ENCODE measurements at regions not wholly inside any gene's neighbourhood (a gene's known extent, or its start where the extent isn't known, plus 50 kb on each side); places are given as distances from the start of the nearest gene placed in this dataset.
"Not testable (repeated sequence)": the region's sequence is repeated elsewhere in the genome, so short reads cannot be mapped to it uniquely, and the experiment has no call there.

- DNase-seq (no peak), ATAC-seq (no peak)
- no peaks in the 10 kb centered on the region for H3K9me3 Mint-ChIP-seq
- no peaks in the 10 kb centered on the region for H3K4me1 Mint-ChIP-seq
- no peaks in the 10 kb centered on the region for H3K36me3 Mint-ChIP-seq (ENCODE audit: low read depth)
- H3K4me3 Mint-ChIP-seq = no peak overlapping the region
- no peak overlapping the region for H3K27ac Mint-ChIP-seq
- H3K27me3 Mint-ChIP-seq = no peaks in the 10 kb centered on the region
Observed at GRCh38 chr2:187034434-187034833, 185.5 kb upstream of the ZSWIM2 start.

- DNase-seq = no peak
- Mint-ChIP-seq H3K9me3 (peaks cover 33% of the 10 kb centered on the region), H3K4me3 (no peak overlapping the region), H3K27me3 (no peaks in the 10 kb centered on the region), H3K4me1 (no peaks in the 10 kb centered on the region), H3K27ac (no peak overlapping the region), H3K36me3 (ENCODE audit: low read depth) (no peaks in the 10 kb centered on the region)
- no peak for ATAC-seq
Observed at GRCh38 chr2:187024739-187025138, 175.8 kb upstream of the ZSWIM2 start.

- DNase-seq; H3K27me3 Mint-ChIP-seq; ATAC-seq; H3K27ac Mint-ChIP-seq; H3K4me1 Mint-ChIP-seq; H3K36me3 Mint-ChIP-seq (ENCODE audit: low read depth); H3K4me3 Mint-ChIP-seq: not testable (repeated sequence)
- H3K9me3 Mint-ChIP-seq = peaks cover 29% of the 10 kb centered on the region
Observed at GRCh38 chr2:187023996-187024395, 175.0 kb upstream of the ZSWIM2 start.

- Mint-ChIP-seq H3K36me3 (ENCODE audit: low read depth) (no peaks in the 10 kb centered on the region), H3K4me3 (no peak overlapping the region), H3K9me3 (no peaks in the 10 kb centered on the region), H3K27me3 (no peaks in the 10 kb centered on the region), H3K4me1 (no peaks in the 10 kb centered on the region), H3K27ac (no peak overlapping the region)
- DNase-seq = no peak
- no peak for ATAC-seq
Observed at GRCh38 chr2:187017438-187017837, 168.5 kb upstream of the ZSWIM2 start.

- H3K27me3 Mint-ChIP-seq = no peaks in the 10 kb centered on the region
- H3K9me3 Mint-ChIP-seq = no peaks in the 10 kb centered on the region
- no peaks in the 10 kb centered on the region for H3K4me1 Mint-ChIP-seq
- DNase-seq = no peak
- no peak overlapping the region for H3K27ac Mint-ChIP-seq
- no peak overlapping the region for H3K4me3 Mint-ChIP-seq
- no peaks in the 10 kb centered on the region for H3K36me3 Mint-ChIP-seq (ENCODE audit: low read depth)
- ATAC-seq = no peak
Observed at GRCh38 chr2:187013058-187013457, 164.1 kb upstream of the ZSWIM2 start.

GRCh38 chr2:187011206-187011832, 162.3 kb upstream of the ZSWIM2 start:
- no peaks in the 10 kb centered on the region for H3K36me3 Mint-ChIP-seq (ENCODE audit: low read depth)
- no peak for ATAC-seq
- no peak overlapping the region for H3K4me3 Mint-ChIP-seq
- no peak overlapping the region for H3K27ac Mint-ChIP-seq
- H3K9me3 Mint-ChIP-seq = no peaks in the 10 kb centered on the region
- H3K27me3 Mint-ChIP-seq = no peaks in the 10 kb centered on the region
- H3K4me1 Mint-ChIP-seq = no peaks in the 10 kb centered on the region
- no peak for DNase-seq

GRCh38 chr2:187009483-187010239, 160.7 kb upstream of the ZSWIM2 start:
- H3K4me3 Mint-ChIP-seq = no peak overlapping the region
- no peak overlapping the region for H3K27ac Mint-ChIP-seq
- no peaks in the 10 kb centered on the region for H3K36me3 Mint-ChIP-seq (ENCODE audit: low read depth)
- H3K27me3 Mint-ChIP-seq = no peaks in the 10 kb centered on the region
- H3K9me3 Mint-ChIP-seq = no peaks in the 10 kb centered on the region
- no peaks in the 10 kb centered on the region for H3K4me1 Mint-ChIP-seq
- ATAC-seq (no peak), DNase-seq (no peak)

- no peak for DNase-seq
Observed at GRCh38 chr2:187008111-187008510, 159.1 kb upstream of the ZSWIM2 start.

GRCh38 chr2:187003611-187004010, 154.6 kb upstream of the ZSWIM2 start:
- no peaks in the 10 kb centered on the region for H3K4me1 Mint-ChIP-seq
- no peak overlapping the region for H3K4me3 Mint-ChIP-seq
- no peaks in the 10 kb centered on the region for H3K36me3 Mint-ChIP-seq (ENCODE audit: low read depth)
- no peaks in the 10 kb centered on the region for H3K9me3 Mint-ChIP-seq
- DNase-seq (no peak), ATAC-seq (no peak)
- H3K27ac Mint-ChIP-seq = no peak overlapping the region
- peaks cover 3% of the 10 kb centered on the region for H3K27me3 Mint-ChIP-seq

More at GRCh38 chr2:187008111-187008510, 159.1 kb upstream of the ZSWIM2 start:
- Mint-ChIP-seq H3K4me3 (no peak overlapping the region), H3K9me3 (no peaks in the 10 kb centered on the region), H3K27me3 (peaks cover 3% of the 10 kb centered on the region), H3K36me3 (ENCODE audit: low read depth) (no peaks in the 10 kb centered on the region), H3K27ac (no peak overlapping the region), H3K4me1 (no peaks in the 10 kb centered on the region)
- ATAC-seq = no peak

- Mint-ChIP-seq H3K4me1 (no peaks in the 10 kb centered on the region), H3K27me3 (peaks cover 3% of the 10 kb centered on the region), H3K9me3 (no peaks in the 10 kb centered on the region), H3K27ac (no peak overlapping the region), H3K36me3 (ENCODE audit: low read depth) (no peaks in the 10 kb centered on the region), H3K4me3 (peak overlapping the region; percentile 17)
- ATAC-seq (no peak), DNase-seq (no peak)
Observed at GRCh38 chr2:187003038-187003554, 154.1 kb upstream of the ZSWIM2 start.

GRCh38 chr2:187002242-187002641, 153.3 kb upstream of the ZSWIM2 start:
- DNase-seq (no peak), ATAC-seq (peak; percentile 24)
- H3K36me3 Mint-ChIP-seq (ENCODE audit: low read depth) = no peaks in the 10 kb centered on the region
- no peaks in the 10 kb centered on the region for H3K9me3 Mint-ChIP-seq
- no peak overlapping the region for H3K4me3 Mint-ChIP-seq
- peaks cover 3% of the 10 kb centered on the region for H3K27me3 Mint-ChIP-seq
- no peak overlapping the region for H3K27ac Mint-ChIP-seq
- H3K4me1 Mint-ChIP-seq = no peaks in the 10 kb centered on the region

- H3K36me3 Mint-ChIP-seq (ENCODE audit: low read depth) = no peaks in the 10 kb centered on the region
- DNase-seq (no peak), ATAC-seq (no peak)
- no peak overlapping the region for H3K4me3 Mint-ChIP-seq
- no peaks in the 10 kb centered on the region for H3K4me1 Mint-ChIP-seq
- H3K27me3 Mint-ChIP-seq = peaks cover 3% of the 10 kb centered on the region
- H3K27ac Mint-ChIP-seq = no peak overlapping the region
- no peaks in the 10 kb centered on the region for H3K9me3 Mint-ChIP-seq
Observed at GRCh38 chr2:187001248-187001647, 152.3 kb upstream of the ZSWIM2 start.

- DNase-seq (no peak), ATAC-seq (no peak)
- H3K4me1 Mint-ChIP-seq = no peaks in the 10 kb centered on the region
- H3K9me3 Mint-ChIP-seq = no peaks in the 10 kb centered on the region
- no peaks in the 10 kb centered on the region for H3K27me3 Mint-ChIP-seq
- no peak overlapping the region for H3K4me3 Mint-ChIP-seq
- H3K27ac Mint-ChIP-seq = no peak overlapping the region
- no peaks in the 10 kb centered on the region for H3K36me3 Mint-ChIP-seq (ENCODE audit: low read depth)
Observed at GRCh38 chr2:186995092-186995491, 146.1 kb upstream of the ZSWIM2 start.

GRCh38 chr2:186992597-186992996, 143.6 kb upstream of the ZSWIM2 start:
- DNase-seq (no peak), ATAC-seq (no peak)
- H3K27me3 Mint-ChIP-seq = no peaks in the 10 kb centered on the region
- H3K36me3 Mint-ChIP-seq (ENCODE audit: low read depth) = no peaks in the 10 kb centered on the region
- H3K9me3 Mint-ChIP-seq = peaks cover 7% of the 10 kb centered on the region
- no peak overlapping the region for H3K4me3 Mint-ChIP-seq
- no peaks in the 10 kb centered on the region for H3K4me1 Mint-ChIP-seq
- no peak overlapping the region for H3K27ac Mint-ChIP-seq

- Mint-ChIP-seq H3K9me3 (peaks cover 7% of the 10 kb centered on the region), H3K4me3 (no peak overlapping the region), H3K27me3 (no peaks in the 10 kb centered on the region), H3K4me1 (no peaks in the 10 kb centered on the region), H3K36me3 (ENCODE audit: low read depth) (no peaks in the 10 kb centered on the region), H3K27ac (no peak overlapping the region)
- DNase-seq (no peak), ATAC-seq (no peak)
Observed at GRCh38 chr2:186991766-186992417, 142.9 kb upstream of the ZSWIM2 start.

Measured in activated naive CD8-positive, alpha-beta T cell treated with anti-CD3 and anti-CD28 coated beads, Interleukin-2, amount 50 U/mL, for 24 hours (primary cell).